Activated CD4-positive, alpha-beta T cell treated with anti-CD3 and anti-CD28 coated beads, Interleukin-2, amount 10 ng/mL, durations not matched to agents 7 days and 5 days (primary cell): ENCODE measurements at regions not wholly inside any gene's neighbourhood (a gene's known extent, or its start where the extent isn't known, plus 50 kb on each side); places are given as distances from the start of the nearest gene placed in this dataset.
A peak's percentile ranks its signal among the peaks of the same experiment; 100 is the strongest.

Experiments
- CTCF ChIA-PET: fragments of 350-600 bp; sonication (Branson Sonifier 250); formaldehyde crosslinking; loops from one replicate; lab custom pipeline; 2021; ENCODE audit warnings: antibody characterized with exemption; lab: Charles Lee
- POLR2A ChIA-PET: fragments of 350-600 bp; sonication (Branson Sonifier 250); formaldehyde crosslinking; loops from one replicate; lab custom pipeline; 2021; ENCODE audit warnings: antibody characterized with exemption; lab: Charles Lee
- DNase-seq: peaks from one replicate; pipeline ENCODE4 v3.0.0-alpha.2; 2020
- H3K27ac Mint-ChIP-seq: one replicate; pipeline ENCODE4 v1.8.0; 2021; ENCODE audit warnings: mild to moderate bottlenecking, moderate library complexity, mixed read lengths
- H3K27me3 Mint-ChIP-seq: one replicate; pipeline ENCODE4 v1.8.0; 2021; ENCODE audit warnings: mixed read lengths
- H3K36me3 Mint-ChIP-seq: one replicate; pipeline ENCODE4 v1.8.0; 2021; ENCODE audit warnings: low read depth, mixed read lengths
- H3K4me1 Mint-ChIP-seq: one replicate; pipeline ENCODE4 v1.8.0; 2021; ENCODE audit warnings: mixed read lengths
- H3K4me3 Mint-ChIP-seq: one replicate; pipeline ENCODE4 v1.8.0; 2021; ENCODE audit warnings: mild to moderate bottlenecking, moderate library complexity, mixed read lengths
- H3K9me3 Mint-ChIP-seq: one replicate; pipeline ENCODE4 v1.8.0; 2021; ENCODE audit warnings: mixed read lengths

DNA sequence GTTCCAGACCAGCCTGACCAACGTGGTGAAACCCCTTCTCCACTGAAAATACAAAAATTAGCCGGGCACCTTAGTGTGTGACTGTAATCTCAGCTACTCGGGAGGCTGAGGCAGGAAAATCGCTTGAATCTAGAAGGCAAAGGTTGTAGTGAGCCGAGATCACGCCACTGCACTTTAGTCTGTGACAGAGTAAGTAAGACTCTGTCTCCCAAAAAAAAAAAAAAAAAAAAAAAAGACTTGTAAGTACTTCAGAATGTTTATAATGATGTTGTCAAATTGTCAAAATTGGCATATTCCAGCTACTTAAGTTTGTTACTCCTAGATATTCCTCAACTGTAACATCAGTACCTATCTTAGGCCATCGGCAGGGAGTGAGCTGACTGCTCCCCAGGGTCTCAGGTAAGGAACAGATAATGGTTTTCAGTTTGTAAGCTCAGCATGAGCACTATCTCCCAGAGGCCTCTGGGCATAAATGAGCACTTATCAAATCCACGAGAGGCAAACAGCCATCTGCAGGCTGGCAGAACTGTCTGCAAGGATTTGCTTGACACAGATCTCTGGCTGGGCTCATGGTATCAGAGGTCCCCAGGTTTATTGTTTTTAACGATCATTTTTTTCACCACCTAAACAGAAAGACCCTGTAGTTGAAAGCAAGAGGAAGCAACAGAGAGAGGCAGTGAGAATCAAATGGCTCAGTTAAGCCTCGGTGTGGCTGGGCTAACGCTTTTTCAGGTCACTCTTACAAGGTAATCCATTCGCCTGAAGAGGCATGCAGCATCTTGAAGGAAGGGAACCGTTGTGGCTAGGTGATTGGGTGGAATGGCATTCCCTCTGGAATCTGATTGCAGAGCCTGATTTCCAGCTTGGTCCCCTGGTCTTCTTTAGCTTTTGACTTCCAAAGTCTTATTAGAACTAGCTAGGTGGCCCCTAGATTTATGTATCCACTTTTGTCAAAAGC lies 115.9 kb downstream of the LY86 start:
- H3K27ac Mint-ChIP-seq: no peak overlapping the region
- ChIA-PET POLR2A (no interaction called here), CTCF (interaction anchor here (0.6 to 1.4 kb wide), 7 partner anchors 8 to 282 kb away, joined by 3 read pairs; no protein-coding TSS in a partner anchor)
- H3K27me3 Mint-ChIP-seq: peaks cover 31% of the 10 kb centered on the region
- no peaks in the 10 kb centered on the region for H3K9me3 Mint-ChIP-seq
- no peaks in the 10 kb centered on the region for H3K36me3 Mint-ChIP-seq
- DNase-seq: no peak
- H3K4me3 Mint-ChIP-seq: no peak overlapping the region
- H3K4me1 Mint-ChIP-seq: peaks cover 16% of the 10 kb centered on the region

DNA sequence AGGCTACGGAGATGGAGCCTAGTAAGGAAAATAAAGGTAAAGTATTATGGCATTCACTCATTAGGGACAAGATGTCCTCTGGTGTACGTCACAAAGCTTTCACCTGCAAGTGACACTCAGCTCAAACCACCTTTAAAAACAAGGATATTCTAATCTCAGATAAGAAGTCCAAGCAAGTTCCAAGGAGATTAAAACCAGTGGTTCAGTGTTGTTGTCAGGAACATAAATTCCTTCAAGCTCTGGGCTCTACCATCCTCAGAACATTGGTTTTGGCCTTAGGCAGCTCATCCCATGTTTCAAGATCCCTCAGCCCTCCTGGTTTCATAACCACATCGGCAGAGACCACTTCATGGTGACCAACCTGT lies 116.5 kb downstream of the LY86 start:
- no peak overlapping the region for H3K4me3 Mint-ChIP-seq
- POLR2A ChIA-PET: no interaction called here
- CTCF ChIA-PET: interaction anchor here (1.0 to 1.4 kb wide), 5 partner anchors 9 to 18 kb away, joined by 3 read pairs; no protein-coding TSS in a partner anchor

DNA sequence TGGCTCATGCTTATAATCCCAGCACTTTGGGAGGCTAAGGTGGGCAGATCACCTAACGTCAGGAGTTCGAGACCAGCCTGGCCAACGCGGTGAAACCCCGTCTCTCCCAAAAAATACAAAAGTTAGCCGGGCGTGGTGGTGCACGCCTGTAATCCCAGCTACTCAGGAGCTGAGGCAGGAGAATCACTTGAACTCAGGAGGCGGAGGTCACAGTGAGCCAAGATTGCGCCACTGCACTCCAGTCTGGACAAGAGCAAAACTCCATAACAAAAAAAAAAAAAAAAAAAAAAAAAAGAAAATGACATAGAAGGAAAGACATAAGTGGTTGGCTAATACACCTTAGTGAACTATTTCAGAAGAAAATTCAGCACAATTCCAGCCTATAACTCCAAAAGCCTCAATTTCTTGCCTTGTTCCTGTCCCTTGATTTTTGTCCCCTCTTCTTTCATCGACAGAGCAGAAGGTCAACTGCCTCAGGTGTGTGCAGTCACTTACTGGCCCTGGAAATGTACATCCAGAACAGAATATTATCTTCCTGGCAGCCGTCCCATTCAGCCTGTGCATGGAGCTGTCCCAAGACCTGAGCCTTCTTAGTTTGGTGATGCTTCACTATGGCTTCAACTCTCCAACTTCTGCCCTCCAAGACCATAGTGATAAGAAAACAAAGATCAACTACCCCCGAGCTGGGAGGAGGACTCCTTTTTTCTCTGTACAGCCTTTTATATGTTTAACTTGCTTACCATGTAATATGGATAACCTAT lies 117.6 kb downstream of the LY86 start:
- Mint-ChIP-seq H3K27ac (no peak overlapping the region), H3K27me3 (peaks cover 35% of the 10 kb centered on the region)
- POLR2A ChIA-PET: interaction anchor here (0.6 to 0.7 kb wide), 2 partner anchors 9 to 440 kb away, joined by 3 to 4 read pairs; no protein-coding TSS in a partner anchor

More for the DNA sequence above, 116.5 kb downstream of the LY86 start:
- DNase-seq: no peak
- Mint-ChIP-seq H3K36me3 (no peaks in the 10 kb centered on the region), H3K9me3 (no peaks in the 10 kb centered on the region), H3K4me1 (peaks cover 16% of the 10 kb centered on the region), H3K27ac (no peak overlapping the region), H3K27me3 (peaks cover 34% of the 10 kb centered on the region)

DNA sequence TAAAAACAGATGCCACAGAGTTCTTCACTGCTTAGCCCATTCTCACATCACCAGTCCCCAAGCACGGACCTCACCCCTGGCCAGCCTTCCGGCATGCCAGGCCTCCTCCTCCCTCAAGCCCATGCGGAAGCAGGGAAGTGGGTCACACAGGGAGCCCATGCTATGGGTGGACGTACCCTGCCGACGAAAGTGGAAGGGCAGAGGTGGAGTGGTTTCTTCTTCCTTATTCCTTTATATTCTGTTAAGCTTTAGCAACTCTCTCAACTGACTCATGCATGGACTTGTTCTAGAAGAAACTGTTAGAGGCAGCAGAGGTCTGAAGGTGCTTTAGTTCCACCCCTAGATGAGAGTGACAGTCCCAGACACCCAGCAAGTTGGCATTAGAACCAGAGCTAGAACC lies 118.6 kb downstream of the LY86 start:
- Mint-ChIP-seq H3K4me1 (peaks cover 25% of the 10 kb centered on the region), H3K27me3 (peaks cover 26% of the 10 kb centered on the region), H3K27ac (no peak overlapping the region), H3K36me3 (no peaks in the 10 kb centered on the region), H3K4me3 (no peak overlapping the region), H3K9me3 (no peaks in the 10 kb centered on the region)
- CTCF ChIA-PET: no interaction called here
- no peak for DNase-seq
- POLR2A ChIA-PET: no interaction called here

More for the DNA sequence above, 117.6 kb downstream of the LY86 start:
- Mint-ChIP-seq H3K4me3 (no peak overlapping the region), H3K9me3 (no peaks in the 10 kb centered on the region), H3K36me3 (no peaks in the 10 kb centered on the region), H3K4me1 (peaks cover 21% of the 10 kb centered on the region)
- CTCF ChIA-PET: no interaction called here
- no peak for DNase-seq

DNA sequence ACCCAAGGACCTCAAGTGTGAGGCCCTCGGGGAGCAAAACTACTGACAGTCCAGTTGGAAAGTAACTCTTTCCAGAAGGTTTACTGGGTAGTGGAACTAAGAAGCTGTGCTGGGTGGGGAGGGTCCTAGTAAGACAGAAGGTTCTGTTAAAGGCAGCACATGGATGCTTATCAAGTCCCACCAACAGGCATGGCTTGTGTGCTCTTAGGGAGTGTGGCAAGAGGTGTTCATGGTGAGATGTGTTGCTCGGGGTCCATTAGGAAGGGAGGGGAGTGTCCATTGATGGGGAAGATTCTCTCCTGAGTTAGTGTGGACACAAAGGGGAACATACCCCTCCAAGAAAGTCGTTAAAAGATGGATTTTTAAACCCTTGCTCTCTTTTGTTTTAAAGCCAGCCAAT lies 120.6 kb downstream of the LY86 start:
- no peaks in the 10 kb centered on the region for H3K9me3 Mint-ChIP-seq
- H3K27me3 Mint-ChIP-seq: peaks cover 23% of the 10 kb centered on the region
- ChIA-PET CTCF (interaction anchor here (1.1 kb wide), 1 partner anchor 14 kb away, joined by 3 read pairs; no protein-coding TSS in a partner anchor), POLR2A (no interaction called here)
- H3K4me3 Mint-ChIP-seq: no peak overlapping the region
- H3K36me3 Mint-ChIP-seq: no peaks in the 10 kb centered on the region
- H3K27ac Mint-ChIP-seq: no peak overlapping the region
- H3K4me1 Mint-ChIP-seq: peaks cover 33% of the 10 kb centered on the region
- DNase-seq: no peak

DNA sequence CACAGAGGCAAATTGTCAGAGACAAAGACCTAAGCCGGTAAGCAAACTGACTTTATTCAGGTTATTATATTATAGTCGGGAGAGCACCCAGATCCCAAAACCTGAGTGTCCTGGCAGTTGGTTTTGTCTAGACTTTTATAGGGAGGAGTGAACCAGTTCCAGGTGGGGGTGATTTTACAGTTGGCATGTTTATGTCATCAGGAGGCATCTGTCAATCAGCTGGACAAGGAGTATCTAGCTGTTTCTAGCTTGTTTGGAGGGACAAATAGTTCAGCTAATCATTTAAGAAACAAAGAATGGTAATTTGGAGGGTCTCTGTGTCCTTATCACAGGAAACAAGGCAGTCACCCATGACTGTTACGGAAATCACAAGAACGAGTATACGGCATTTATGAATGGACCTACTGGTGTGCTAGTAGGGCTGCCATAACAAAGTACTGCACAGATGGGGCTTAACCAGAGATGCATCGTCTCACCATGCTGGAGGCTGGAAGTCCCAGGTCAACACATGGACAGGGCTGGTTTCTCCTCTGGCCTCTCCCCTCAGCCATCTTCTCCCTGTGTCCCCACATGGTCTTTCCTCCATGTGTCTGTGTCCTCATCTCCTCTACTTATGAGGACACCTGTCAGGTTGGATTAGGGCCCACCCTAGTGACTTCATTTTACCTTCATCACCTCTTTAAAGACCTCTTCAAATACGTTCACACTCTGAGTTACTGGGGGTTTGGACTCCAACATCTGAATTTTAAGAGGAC lies 122.7 kb downstream of the LY86 start:
- H3K4me3 Mint-ChIP-seq: peak overlapping the region; percentile 48
- ChIA-PET POLR2A (no interaction called here), CTCF (no interaction called here)
- H3K9me3 Mint-ChIP-seq: no peaks in the 10 kb centered on the region
- H3K36me3 Mint-ChIP-seq: no peaks in the 10 kb centered on the region
- H3K27ac Mint-ChIP-seq: peak overlapping the region; percentile 67
- DNase-seq: no peak
- H3K27me3 Mint-ChIP-seq: peaks cover 22% of the 10 kb centered on the region
- H3K4me1 Mint-ChIP-seq: peaks cover 35% of the 10 kb centered on the region

DNA sequence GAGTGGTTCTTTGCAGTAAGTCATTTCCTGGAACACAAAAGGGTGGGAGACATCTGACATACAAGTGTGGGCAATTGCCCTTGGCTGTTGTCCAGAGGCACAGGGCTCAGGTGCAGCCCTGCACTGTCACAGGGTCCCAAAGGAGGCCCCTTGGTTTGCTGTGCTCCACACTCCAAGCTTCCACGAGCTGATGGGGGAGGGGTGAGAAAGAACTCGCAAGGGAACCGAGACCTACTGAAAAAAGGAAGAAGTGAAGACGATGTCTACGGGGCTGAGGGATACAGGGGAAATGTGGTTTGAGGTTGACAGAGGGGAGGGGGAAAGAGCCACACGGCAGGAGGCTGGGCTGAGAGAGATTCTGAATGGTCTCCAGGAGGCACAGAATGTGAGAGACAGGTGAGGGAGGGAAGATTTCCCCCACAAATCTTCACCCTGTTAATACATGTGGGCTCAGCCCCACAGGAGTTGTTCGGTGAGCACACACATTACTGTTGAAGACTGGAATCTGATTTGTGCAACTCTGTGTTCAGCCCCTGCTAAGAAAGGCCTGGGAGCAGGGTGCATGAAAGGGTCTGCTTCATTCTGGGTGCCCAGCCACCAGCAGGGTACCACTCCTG lies 123.4 kb downstream of the LY86 start:
- POLR2A ChIA-PET: no interaction called here
- H3K27me3 Mint-ChIP-seq: peaks cover 20% of the 10 kb centered on the region
- no peaks in the 10 kb centered on the region for H3K9me3 Mint-ChIP-seq
- DNase-seq: peak; percentile 54
- H3K4me3 Mint-ChIP-seq: peak overlapping the region; percentile 48
- H3K4me1 Mint-ChIP-seq: peaks cover 37% of the 10 kb centered on the region
- no peaks in the 10 kb centered on the region for H3K36me3 Mint-ChIP-seq
- H3K27ac Mint-ChIP-seq: peak overlapping the region; percentile 67
- CTCF ChIA-PET: interaction anchor here (0.6 to 3.6 kb wide), 2 partner anchors 11 to 35 kb away, joined by 3 to 19 read pairs; no protein-coding TSS in a partner anchor

DNA sequence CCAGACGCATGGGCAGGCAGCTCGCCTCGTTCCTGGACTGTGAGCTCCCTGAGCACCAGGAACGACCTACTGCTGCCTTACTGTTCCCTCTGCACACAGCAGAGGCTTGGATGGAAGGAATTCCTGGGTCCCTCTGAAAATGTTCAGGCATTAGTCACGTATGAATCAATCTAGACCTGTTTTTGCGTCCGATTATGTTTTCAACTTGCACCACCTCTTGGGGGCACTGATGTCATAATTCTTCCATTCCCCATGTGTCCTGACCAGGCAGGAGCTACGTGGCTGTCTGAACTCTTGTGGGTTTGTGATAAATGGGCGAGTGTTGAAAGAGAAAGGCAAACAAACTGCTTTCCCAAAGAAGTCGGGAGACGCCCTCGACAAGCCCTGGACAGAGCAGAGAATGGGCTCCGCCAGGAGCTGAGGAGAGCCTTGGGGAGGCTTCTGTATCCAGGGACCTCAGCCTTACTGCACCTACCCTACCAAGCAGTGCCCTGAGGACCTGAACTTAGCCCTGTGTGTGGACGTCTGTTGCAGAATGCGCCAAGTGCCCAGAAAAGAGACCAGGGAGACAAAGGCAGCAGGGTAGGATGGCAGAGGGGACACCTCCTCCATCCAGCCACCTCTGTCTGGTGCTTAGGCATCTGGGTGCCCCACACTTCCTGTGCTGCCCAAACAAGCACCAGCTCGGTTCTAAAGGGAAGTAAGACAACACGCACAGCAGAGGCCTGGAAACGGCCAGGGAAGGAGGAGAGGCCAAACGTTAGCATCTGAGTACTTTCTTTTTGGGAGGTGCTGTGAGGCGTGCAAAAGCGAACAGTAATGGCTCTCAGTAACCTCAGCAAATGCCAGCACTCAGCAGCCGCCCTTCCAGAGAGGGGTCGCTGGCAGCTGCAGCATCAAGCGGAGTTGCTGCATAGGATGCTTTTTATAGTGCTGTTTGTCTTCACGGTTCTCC lies 124.2 kb downstream of the LY86 start:
- Mint-ChIP-seq H3K27ac (peak overlapping the region; percentile 67), H3K4me3 (no peak overlapping the region), H3K27me3 (peaks cover 14% of the 10 kb centered on the region), H3K4me1 (peaks cover 41% of the 10 kb centered on the region), H3K36me3 (no peaks in the 10 kb centered on the region), H3K9me3 (no peaks in the 10 kb centered on the region)
- ChIA-PET CTCF (interaction anchor here (0.6 to 3.6 kb wide), 3 partner anchors 10 to 36 kb away, joined by 3 to 19 read pairs (median 3); no protein-coding TSS in a partner anchor), POLR2A (no interaction called here)
- peak; percentile 27 for DNase-seq

DNA sequence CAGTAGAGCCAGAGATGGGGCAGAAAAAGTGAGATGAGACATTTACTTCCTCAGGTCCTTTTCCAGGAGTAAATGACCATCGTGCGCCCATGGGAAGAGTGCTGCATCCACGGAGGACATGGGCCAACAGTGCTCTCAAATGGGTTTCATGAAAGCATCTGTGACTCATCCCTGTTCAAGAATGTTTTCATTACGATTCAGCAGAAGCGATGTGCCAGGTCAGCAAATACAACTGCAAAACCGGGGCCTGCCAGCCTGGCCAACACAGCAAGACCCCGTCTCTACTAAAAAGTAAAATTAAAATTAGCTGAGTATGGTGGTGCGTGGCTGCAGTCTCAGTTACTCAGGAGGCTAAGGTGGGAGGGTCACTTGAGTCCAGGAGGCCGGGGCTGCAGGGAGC lies 125.1 kb downstream of the LY86 start:
- Mint-ChIP-seq H3K9me3 (no peaks in the 10 kb centered on the region), H3K27ac (no peak overlapping the region)
- CTCF ChIA-PET: interaction anchor here (1.0 to 3.6 kb wide), 3 partner anchors 10 to 525 kb away, joined by 3 to 19 read pairs (median 3); no protein-coding TSS in a partner anchor

DNA sequence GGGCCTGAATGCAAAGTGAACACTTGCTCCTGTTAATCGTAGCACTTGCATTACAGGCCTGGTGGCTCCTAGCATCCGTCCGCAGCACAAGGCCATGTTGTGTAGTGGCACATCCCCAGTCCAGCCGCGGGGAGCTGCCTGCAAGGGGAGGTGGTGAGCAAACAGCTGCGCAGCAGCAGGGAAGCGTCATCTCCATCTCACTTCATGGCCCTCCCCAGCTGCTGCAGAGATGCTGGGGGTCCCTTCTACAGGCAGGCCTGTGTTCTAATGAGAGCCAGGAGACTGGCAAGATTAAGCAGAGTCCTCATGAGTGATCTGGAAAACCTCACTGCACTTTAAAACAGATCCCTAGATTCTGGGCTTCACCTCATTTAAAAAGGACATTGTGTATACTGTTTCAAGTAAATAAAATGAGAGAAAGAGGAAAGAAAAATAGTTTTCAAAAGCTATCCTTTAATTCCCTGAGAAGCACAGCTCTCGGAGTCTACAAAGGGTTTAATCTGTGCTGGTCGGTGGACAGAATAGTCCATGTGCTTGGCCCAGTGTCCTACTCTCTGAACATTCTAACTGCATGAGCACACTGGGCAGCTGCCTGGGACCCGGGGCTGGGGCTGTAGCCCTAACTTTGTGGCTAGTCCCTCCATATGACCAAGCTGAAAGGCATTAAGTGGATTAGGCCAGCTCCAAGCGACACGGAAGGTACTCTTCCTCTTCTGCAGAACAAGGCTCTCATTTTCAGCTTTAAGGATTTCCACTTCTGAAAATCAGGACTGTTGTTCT lies 125.8 kb downstream of the LY86 start:
- Mint-ChIP-seq H3K36me3 (no peaks in the 10 kb centered on the region), H3K27ac (no peak overlapping the region), H3K9me3 (no peaks in the 10 kb centered on the region), H3K4me1 (peaks cover 53% of the 10 kb centered on the region), H3K4me3 (no peak overlapping the region), H3K27me3 (peaks cover 10% of the 10 kb centered on the region)
- ChIA-PET CTCF (interaction anchor here (1.0 to 3.6 kb wide), 3 partner anchors 9 to 524 kb away, joined by 3 to 19 read pairs (median 3); no protein-coding TSS in a partner anchor), POLR2A (no interaction called here)
- no peak for DNase-seq

More for the DNA sequence above, 125.1 kb downstream of the LY86 start:
- no peak overlapping the region for H3K4me3 Mint-ChIP-seq
- H3K36me3 Mint-ChIP-seq: no peaks in the 10 kb centered on the region
- H3K27me3 Mint-ChIP-seq: peaks cover 12% of the 10 kb centered on the region
- POLR2A ChIA-PET: no interaction called here
- no peak for DNase-seq
- H3K4me1 Mint-ChIP-seq: peaks cover 49% of the 10 kb centered on the region
